Subcutaneous abdominal adipose tissue (tissue), 5 donors: ENCODE measurements at regions not wholly inside any gene's neighbourhood (a gene's known extent, or its start where the extent isn't known, plus 50 kb on each side); places are given as distances from the start of the nearest gene placed in this dataset.

Experiments
- H3K27ac ChIP-seq: one replicate; pipeline ENCODE4 v1.7.0; 2013; ENCODE audit warnings: low read depth, mild to moderate bottlenecking, inconsistent platforms, low read length, moderate library complexity
- H3K27me3 ChIP-seq, 5 donors: one replicate each; pipeline ENCODE4 v1.7.0; 2013; ENCODE audit warnings: low read length in 5 of 5, inconsistent platforms in 1 of 5; ENCODE audit not compliant: control insufficient read depth in 5 of 5, insufficient read depth in 4 of 5
- H3K36me3 ChIP-seq, 5 donors: one replicate each; pipeline ENCODE4 v1.7.0; 2013; ENCODE audit warnings: low read length in 5 of 5; ENCODE audit not compliant: control insufficient read depth in 5 of 5, insufficient read depth in 5 of 5
- H3K4me1 ChIP-seq, 5 donors: one replicate each; pipeline ENCODE4 v1.7.0; 2013; ENCODE audit warnings: low read length in 5 of 5, mild to moderate bottlenecking in 3 of 5, moderate library complexity in 1 of 5; ENCODE audit not compliant: control insufficient read depth in 5 of 5, insufficient read depth in 5 of 5
- H3K4me3 ChIP-seq, 5 donors: one replicate each; pipeline ENCODE4 v1.7.0; 2013; ENCODE audit warnings: low read length in 5 of 5, low read depth in 1 of 5
- H3K9ac ChIP-seq, 5 donors: one replicate each; pipeline ENCODE4 v1.7.0; 2013; ENCODE audit warnings: low read length in 5 of 5, mild to moderate bottlenecking in 4 of 5, moderate library complexity in 3 of 5
- H3K9me3 ChIP-seq, 5 donors: one replicate each; pipeline ENCODE4 v1.7.0; 2013; ENCODE audit warnings: low read length in 5 of 5; ENCODE audit not compliant: control insufficient read depth in 5 of 5
- donor health status: healthy.
- donor health status: healthy.
- donor health status: healthy.
- donor health status: healthy.
- donor health status: healthy.

DNA sequence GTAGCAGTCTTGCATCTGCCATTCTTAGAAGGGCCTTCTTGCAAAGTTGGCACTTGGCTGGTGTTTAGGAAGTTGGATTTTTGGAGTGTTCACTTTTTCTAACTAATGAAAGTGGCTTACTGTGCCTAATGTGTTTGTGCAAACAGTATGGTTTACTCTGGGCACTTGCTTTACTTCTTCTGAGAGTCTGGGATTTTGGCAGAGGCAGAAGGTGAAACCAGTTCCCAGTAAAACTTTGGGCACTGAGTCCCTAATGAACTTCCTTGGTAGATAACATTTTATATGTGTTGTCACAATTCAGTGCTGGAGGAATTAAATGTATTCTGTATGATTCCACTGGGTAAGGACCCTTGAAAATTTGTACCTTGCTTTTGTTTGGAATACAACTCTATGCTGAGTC lies 155.7 kb downstream of the FAM170A start:
- Histone ChIP-seq H3K36me3 (no peaks in the 10 kb centered on the region), H3K27ac (no peak overlapping the region), H3K4me1 (no peaks in the 10 kb centered on the region), H3K27me3 (no peaks in the 10 kb centered on the region), H3K9me3 (no peaks in the 10 kb centered on the region), H3K9ac (no peak overlapping the region), H3K4me3 (no peak overlapping the region)

DNA sequence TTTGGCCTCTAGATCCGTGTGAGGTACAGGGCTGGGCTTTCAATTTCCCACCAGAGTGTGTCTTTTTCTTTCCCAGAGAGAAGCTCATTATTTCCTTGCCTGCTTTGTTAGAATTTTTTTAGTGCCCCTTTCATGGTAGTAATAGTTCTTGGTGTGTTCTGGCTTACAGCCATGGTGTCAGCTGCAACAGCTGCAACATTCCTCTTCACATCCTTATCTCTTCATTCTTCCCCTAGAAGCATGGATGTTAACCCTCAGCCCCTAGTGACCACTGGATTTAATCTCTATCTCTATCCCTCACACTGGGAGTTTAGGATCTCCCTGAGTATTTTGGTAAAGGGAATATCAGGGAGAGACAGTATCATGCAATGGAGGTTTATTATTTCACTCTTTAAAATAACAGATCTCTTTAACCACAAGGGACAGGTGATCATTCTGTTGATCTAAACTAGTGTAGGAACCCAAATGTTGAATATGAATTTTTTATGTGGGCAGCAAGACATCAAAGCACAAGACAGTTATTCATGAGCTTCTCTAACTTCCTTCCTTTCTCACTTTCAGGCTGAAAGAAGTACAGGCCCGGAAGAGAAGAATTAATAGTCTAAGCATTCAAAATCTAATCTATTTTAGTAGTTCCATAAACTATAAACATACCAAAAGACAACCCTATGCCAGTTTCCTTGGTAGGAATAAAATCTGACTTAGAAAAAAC lies 160.2 kb downstream of the FAM170A start:
- no peak overlapping the region for H3K9ac ChIP-seq
- H3K27ac ChIP-seq = no peak overlapping the region
- no peak overlapping the region for H3K4me3 ChIP-seq
- no peaks in the 10 kb centered on the region for H3K36me3 ChIP-seq
- H3K9me3 ChIP-seq = peaks cover 0 to 2% (median 0%) of the 10 kb centered on the region in 5 donors
- no peaks in the 10 kb centered on the region for H3K4me1 ChIP-seq
- no peaks in the 10 kb centered on the region for H3K27me3 ChIP-seq

DNA sequence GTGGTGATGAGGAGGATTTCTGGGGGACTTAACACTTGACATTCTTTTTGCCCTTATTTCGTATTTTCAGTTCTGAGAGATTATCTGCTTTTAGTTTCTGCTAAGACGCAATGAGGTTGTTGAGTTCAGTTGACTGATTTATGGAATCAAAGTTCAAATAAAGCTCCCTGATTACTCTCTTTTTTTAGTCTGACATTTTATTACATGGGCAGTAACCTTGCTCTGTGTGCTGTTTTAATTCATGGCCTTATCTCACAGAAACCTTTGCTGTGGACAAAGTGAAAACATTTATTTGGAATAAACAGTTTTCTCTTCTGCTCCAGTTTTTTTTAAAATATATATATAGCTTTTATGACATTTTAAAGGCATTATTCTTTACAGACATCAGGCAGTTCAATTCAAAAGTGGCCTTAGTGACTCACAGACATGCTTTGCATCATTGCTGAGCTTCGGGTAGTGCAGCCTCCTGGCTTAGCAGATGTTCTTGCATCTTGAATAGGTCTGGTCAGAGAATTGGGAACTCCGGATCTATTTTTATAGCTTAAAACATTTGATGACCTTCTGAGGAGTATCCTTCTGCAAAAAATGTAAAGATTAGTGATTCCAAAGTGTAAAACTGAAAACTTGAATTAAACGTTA lies 162.9 kb downstream of the FAM170A start:
- Histone ChIP-seq H3K27me3 (no peaks in the 10 kb centered on the region), H3K36me3 (no peaks in the 10 kb centered on the region), H3K4me1 (no peaks in the 10 kb centered on the region), H3K9ac (no peak overlapping the region), H3K27ac (no peak overlapping the region), H3K4me3 (no peak overlapping the region), H3K9me3 (peaks cover 0 to 6% (median 0%) of the 10 kb centered on the region in 5 donors)

DNA sequence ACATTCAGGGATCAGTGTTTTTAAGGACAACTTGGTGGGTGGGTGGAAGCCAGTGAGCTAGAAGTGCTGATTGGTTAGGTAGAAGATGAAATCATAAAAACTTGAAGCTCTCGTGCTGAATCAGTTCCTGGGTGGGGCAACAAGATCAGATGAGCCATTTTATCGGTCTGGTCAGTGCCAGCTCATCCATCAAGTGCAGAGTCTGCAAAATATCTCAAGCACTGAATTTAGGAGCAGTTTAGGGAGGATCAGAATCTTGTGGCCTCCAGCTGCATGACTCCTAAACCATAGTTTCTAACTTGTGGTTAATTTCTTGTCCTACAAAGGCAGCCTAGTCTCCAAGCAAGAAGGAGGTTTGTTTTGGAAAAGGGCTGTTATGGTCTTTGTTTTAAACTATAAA lies 166.4 kb downstream of the FAM170A start:
- no peaks in the 10 kb centered on the region for H3K36me3 ChIP-seq
- no peaks in the 10 kb centered on the region for H3K27me3 ChIP-seq
- no peak overlapping the region for H3K27ac ChIP-seq
- H3K9me3 ChIP-seq = peaks cover 0 to 6% (median 0%) of the 10 kb centered on the region in 5 donors
- H3K9ac ChIP-seq = no peak overlapping the region
- no peaks in the 10 kb centered on the region for H3K4me1 ChIP-seq
- no peak overlapping the region for H3K4me3 ChIP-seq

DNA sequence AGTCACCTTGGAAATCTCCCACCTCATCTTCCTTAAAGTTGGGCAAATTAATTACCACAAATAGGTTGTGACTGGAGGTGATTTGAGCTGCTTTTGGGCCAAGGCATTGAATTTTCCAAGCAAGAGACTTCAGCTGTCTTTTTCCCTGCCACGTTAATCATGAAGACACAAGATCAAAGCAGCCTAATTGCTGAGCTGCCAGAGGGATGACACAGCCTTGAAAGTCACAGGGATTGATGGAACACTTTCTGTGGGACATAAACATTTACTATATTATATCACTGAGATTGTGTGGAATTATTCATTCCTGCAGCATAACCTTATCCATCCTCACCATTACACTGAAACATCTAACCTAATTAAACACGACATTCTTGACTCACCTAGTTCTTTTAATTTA lies 172.2 kb downstream of the FAM170A start:
- Histone ChIP-seq H3K4me1 (no peaks in the 10 kb centered on the region), H3K36me3 (no peaks in the 10 kb centered on the region)

DNA sequence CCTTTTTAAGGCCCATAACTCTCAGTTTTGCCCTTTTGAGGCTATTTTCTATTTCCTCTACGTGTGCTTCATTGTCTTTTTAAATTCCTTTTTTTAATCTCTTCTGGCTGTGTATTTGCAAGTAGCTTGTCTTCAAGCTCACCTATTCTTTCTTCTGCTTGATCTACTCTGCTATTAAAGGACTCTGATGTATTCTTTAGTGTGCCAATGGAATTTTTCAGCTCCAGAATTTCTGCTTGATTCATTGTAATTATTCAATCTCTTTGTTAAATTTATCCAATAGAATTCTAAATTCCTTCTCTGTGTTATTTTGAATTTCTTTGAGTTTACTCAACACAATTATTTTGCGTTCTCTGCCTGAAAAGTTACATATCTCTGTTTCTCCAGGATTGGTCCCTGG lies 178.7 kb downstream of the FAM170A start:
- H3K4me3 ChIP-seq = no peak overlapping the region
- no peaks in the 10 kb centered on the region for H3K36me3 ChIP-seq
- H3K27ac ChIP-seq = no peak overlapping the region
- no peaks in the 10 kb centered on the region for H3K27me3 ChIP-seq
- no peak overlapping the region for H3K9ac ChIP-seq
- H3K4me1 ChIP-seq = no peaks in the 10 kb centered on the region
- peaks cover 0 to 18% (median 12%) of the 10 kb centered on the region in 5 donors for H3K9me3 ChIP-seq

More for the DNA sequence above, 172.2 kb downstream of the FAM170A start:
- no peak overlapping the region for H3K27ac ChIP-seq
- no peak overlapping the region for H3K9ac ChIP-seq
- H3K27me3 ChIP-seq = no peaks in the 10 kb centered on the region
- no peak overlapping the region for H3K4me3 ChIP-seq
- peaks cover 0 to 3% (median 0%) of the 10 kb centered on the region in 5 donors for H3K9me3 ChIP-seq

DNA sequence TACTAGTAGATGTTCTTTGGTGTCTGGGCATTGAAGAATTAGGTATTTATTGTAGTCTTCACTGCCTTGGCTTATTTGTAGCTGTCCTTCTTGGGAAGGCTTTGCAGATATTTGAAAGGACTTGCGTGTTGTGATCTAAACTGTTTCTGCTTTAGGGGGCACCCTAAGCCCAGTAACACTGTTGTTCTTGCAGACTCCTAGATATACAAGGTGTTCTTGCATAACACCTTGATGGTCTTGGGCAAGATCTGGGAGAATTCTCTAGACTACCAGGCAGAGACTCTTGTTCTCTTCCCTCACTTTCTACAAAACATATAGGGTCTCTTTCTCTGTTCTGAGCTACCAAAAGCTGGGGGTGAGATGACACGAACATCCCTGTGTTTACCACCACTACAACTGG lies 179.1 kb downstream of the FAM170A start:
- Histone ChIP-seq H3K9ac (no peak overlapping the region), H3K27ac (no peak overlapping the region), H3K36me3 (no peaks in the 10 kb centered on the region), H3K27me3 (no peaks in the 10 kb centered on the region), H3K4me3 (no peak overlapping the region), H3K9me3 (peaks cover 0 to 18% (median 12%) of the 10 kb centered on the region in 5 donors), H3K4me1 (no peaks in the 10 kb centered on the region)

DNA sequence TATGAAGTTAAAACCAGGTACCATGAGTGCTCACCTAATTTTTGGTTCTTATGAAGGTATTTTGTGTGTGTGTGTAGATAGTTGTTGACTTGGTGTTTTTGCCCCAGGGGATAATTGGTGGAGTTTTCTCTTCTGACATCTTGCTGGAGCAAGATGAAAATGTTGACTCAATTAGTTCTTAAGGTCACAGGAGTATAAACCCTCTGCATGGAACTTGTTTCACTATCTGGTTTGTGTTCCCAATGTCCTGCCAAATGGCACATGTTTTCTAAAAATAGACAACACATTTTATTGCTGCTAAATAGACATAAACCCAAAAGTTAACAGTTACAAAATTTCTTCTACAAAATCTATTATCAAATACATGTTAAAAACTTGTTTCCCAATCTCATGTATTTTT lies 180.9 kb downstream of the FAM170A start:
- no peaks in the 10 kb centered on the region for H3K4me1 ChIP-seq
- no peak overlapping the region for H3K27ac ChIP-seq
- H3K36me3 ChIP-seq = no peaks in the 10 kb centered on the region
- H3K9ac ChIP-seq = no peak overlapping the region
- no peaks in the 10 kb centered on the region for H3K27me3 ChIP-seq
- H3K4me3 ChIP-seq = no peak overlapping the region
- peaks cover 0 to 18% (median 12%) of the 10 kb centered on the region in 5 donors for H3K9me3 ChIP-seq

DNA sequence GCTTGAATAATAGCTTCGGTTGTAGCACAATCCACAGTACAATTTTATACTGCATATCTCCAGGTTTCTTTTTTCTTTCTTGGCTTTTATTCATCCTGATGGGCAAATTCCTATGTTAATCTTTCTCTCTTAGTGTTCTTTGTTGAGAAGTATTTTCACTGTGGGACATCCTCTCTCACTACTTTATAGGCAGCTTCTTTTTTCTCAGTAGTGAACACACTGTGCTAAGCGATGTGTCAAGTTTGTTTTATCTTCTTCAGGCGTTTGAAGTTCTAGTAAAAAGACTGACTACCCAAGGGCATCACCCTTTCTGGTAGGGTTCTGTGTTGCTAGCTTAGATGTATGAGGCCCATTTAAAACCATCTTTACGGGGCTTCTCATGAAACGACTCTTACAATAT lies 182.1 kb downstream of the FAM170A start:
- no peak overlapping the region for H3K9ac ChIP-seq
- H3K4me3 ChIP-seq = no peak overlapping the region
- H3K27me3 ChIP-seq = no peaks in the 10 kb centered on the region
- peaks cover 0 to 18% (median 12%) of the 10 kb centered on the region in 5 donors for H3K9me3 ChIP-seq
- H3K36me3 ChIP-seq = no peaks in the 10 kb centered on the region
- H3K4me1 ChIP-seq = no peaks in the 10 kb centered on the region
- H3K27ac ChIP-seq = no peak overlapping the region

DNA sequence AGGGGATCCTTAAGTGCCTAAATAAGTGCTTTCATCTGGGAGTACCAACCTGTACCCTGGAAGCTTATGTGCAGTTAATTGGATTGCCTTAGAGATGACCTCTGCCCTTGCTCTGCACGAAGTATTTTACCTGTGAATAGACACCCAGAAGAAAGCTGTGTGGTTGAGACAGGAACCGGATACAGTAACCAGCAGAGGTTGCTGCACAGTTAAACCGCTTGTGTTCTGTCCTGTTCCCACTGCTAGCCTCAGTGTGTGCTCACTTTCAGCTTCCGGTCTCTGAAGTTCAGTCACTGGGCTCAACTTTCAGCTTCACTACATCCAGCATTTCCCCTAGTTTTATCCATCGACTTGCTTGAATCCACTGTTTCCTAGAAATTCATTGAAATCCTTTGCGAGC lies 185.3 kb downstream of the FAM170A start:
- no peaks in the 10 kb centered on the region for H3K36me3 ChIP-seq

More for the DNA sequence above, 185.3 kb downstream of the FAM170A start:
- no peak overlapping the region for H3K4me3 ChIP-seq
- no peaks in the 10 kb centered on the region for H3K27me3 ChIP-seq
- no peak overlapping the region for H3K27ac ChIP-seq
- H3K9ac ChIP-seq = no peak overlapping the region
- no peaks in the 10 kb centered on the region for H3K9me3 ChIP-seq
- H3K4me1 ChIP-seq = no peaks in the 10 kb centered on the region
